Activated T-cell treated with anti-CD3 and anti-CD28 coated beads, Interleukin-2, amount 50 U/mL, for 1 hour (primary cell): ENCODE measurements at regions not wholly inside any gene's neighbourhood (a gene's known extent, or its start where the extent isn't known, plus 50 kb on each side); places are given as distances from the start of the nearest gene placed in this dataset.
"Not testable (repeated sequence)": the region's sequence is repeated elsewhere in the genome, so short reads cannot be mapped to it uniquely, and the experiment has no call there.

Experiments
- DNase-seq: peaks from one replicate; pipeline ENCODE4 v3.0.0-alpha.2; 2020

- no peak for DNase-seq
Observed at GRCh38 chr22:25281675-25282345, 62.4 kb downstream of the CRYBB2 start.

GRCh38 chr22:25282346-25282670 lies 62.9 kb downstream of the CRYBB2 start:
- no peak for DNase-seq

- no peak for DNase-seq
Observed at GRCh38 chr22:25282671-25283561, 63.5 kb downstream of the CRYBB2 start.

- not testable (repeated sequence) for DNase-seq
Observed at GRCh38 chr22:25288481-25288880, 69.0 kb downstream of the CRYBB2 start.

GRCh38 chr22:25301912-25302311 lies 82.5 kb downstream of the CRYBB2 start:
- DNase-seq = not testable (repeated sequence)

- DNase-seq = not testable (repeated sequence)
Observed at GRCh38 chr22:25309586-25309985, 90.1 kb downstream of the CRYBB2 start.

GRCh38 chr22:25311924-25312323 lies 92.5 kb downstream of the CRYBB2 start:
- not testable (repeated sequence) for DNase-seq

GRCh38 chr22:25318081-25318823 lies 98.8 kb downstream of the CRYBB2 start:
- no peak for DNase-seq

- no peak for DNase-seq
Observed at GRCh38 chr22:25327018-25327755, 107.7 kb downstream of the CRYBB2 start.

GRCh38 chr22:25331050-25331449 lies 111.6 kb downstream of the CRYBB2 start:
- no peak for DNase-seq

- DNase-seq = not testable (repeated sequence)
Observed at GRCh38 chr22:25331911-25332310, 112.5 kb downstream of the CRYBB2 start.

- no peak for DNase-seq
Observed at GRCh38 chr22:25332386-25332785, 112.9 kb downstream of the CRYBB2 start.

GRCh38 chr22:25334162-25334490 lies 114.7 kb downstream of the CRYBB2 start:
- DNase-seq = no peak

GRCh38 chr22:25334631-25335030 lies 115.2 kb downstream of the CRYBB2 start:
- not testable (repeated sequence) for DNase-seq

- DNase-seq = not testable (repeated sequence)
Observed at GRCh38 chr22:25335276-25335675, 115.8 kb downstream of the CRYBB2 start.

- not testable (repeated sequence) for DNase-seq
Observed at GRCh38 chr22:25340536-25340935, 121.1 kb downstream of the CRYBB2 start.

- DNase-seq = not testable (repeated sequence)
Observed at GRCh38 chr22:25344366-25344765, 124.9 kb downstream of the CRYBB2 start.

- no peak for DNase-seq
Observed at GRCh38 chr22:25346859-25347751, 127.7 kb downstream of the CRYBB2 start.

- no peak for DNase-seq
Observed at GRCh38 chr22:25347752-25348102, 128.3 kb downstream of the CRYBB2 start.

GRCh38 chr22:25348391-25348790 lies 129.0 kb downstream of the CRYBB2 start:
- no peak for DNase-seq

GRCh38 chr22:25348996-25349395 lies 129.6 kb downstream of the CRYBB2 start:
- not testable (repeated sequence) for DNase-seq

GRCh38 chr22:25350551-25350971 lies 131.1 kb downstream of the CRYBB2 start:
- no peak for DNase-seq
